HCT116 (cell line): ENCODE measurements at regions not wholly inside any gene's neighbourhood (a gene's known extent, or its start where the extent isn't known, plus 50 kb on each side); places are given as distances from the start of the nearest gene placed in this dataset.

Experiments used
- ATAC-seq: fragments of 200-7000 bp; cut with Tn5 transposase; 2 replicates; pipeline ENCODE4 v1.9.1; 2020; ENCODE audit warnings: mild to moderate bottlenecking, moderate library complexity
- BruUV-seq: library from RNA; stranded (reverse); fragments of 400-500 nt; replicated peaks from 2 replicates; lab custom pipeline; 2021; lab: Mats Ljungman, UMichigan
- CTCF ChIA-PET: fragments of 300-600 bp; sonication (Branson Sonifier 250); formaldehyde crosslinking; loops from one replicate; lab custom pipeline; 2021; ENCODE audit warnings: antibody characterized with exemption; lab: Charles Lee
- POLR2A ChIA-PET: fragments of 300-600, 350-600 bp; sonication (Branson Sonifier 250); formaldehyde crosslinking; loops from one replicate; lab custom pipeline; 2021; ENCODE audit warnings: antibody characterized with exemption; lab: Charles Lee
- RAD21 ChIA-PET, 2 experiments: fragments of 300-600 bp; sonication (Branson Sonifier 250); formaldehyde crosslinking; loops; one replicate each; lab custom pipeline; 2023; ENCODE audit warnings: low total read pairs in 2 of 2; ENCODE audit not compliant: uncharacterized antibody in 2 of 2, unreplicated experiment in 2 of 2, low non-redundant PET in 1 of 2; lab: Charles Lee
- DNase-seq: peaks from one replicate; pipeline ENCODE4 v3.0.0-alpha.2; 2010; ENCODE audit warnings: low read depth, low spot score
- H2AFZ ChIP-seq: fragments of 200-600 bp; shearing (Covaris generic), sonication (generic); 2 replicates; pipeline ENCODE4 v1.6.1; 2017; ENCODE audit warnings: low read depth, mixed run types, mixed read lengths, antibody characterized with exemption, low read length; ENCODE audit not compliant: poor library complexity, severe bottlenecking
- H3K27ac ChIP-seq: 2 replicates; pipeline ENCODE4 v1.5.1; 2012; ENCODE audit warnings: low read depth, low read length
- H3K27me3 ChIP-seq: fragments of 200-600 bp; sonication (generic); 2 replicates; pipeline ENCODE4 v1.6.1; 2016; ENCODE audit warnings: mixed run types, low read length, mixed read lengths; ENCODE audit not compliant: insufficient read depth
- H3K36me3 ChIP-seq, 2 experiments: fragments of 200-500 bp in 1 of 2; fragments of 200-600 bp in 1 of 2; sonication (Bioruptor generic) in 1 of 2; sonication (generic) in 1 of 2; 2 replicates each; pipeline versions ENCODE4 v1.5.1 to v1.6.1; 2014 to 2016; ENCODE audit warnings: low read length in 2 of 2, inconsistent platforms in 1 of 2, mixed read lengths in 1 of 2, mixed run types in 1 of 2; ENCODE audit not compliant: insufficient read depth in 2 of 2, control insufficient read depth in 1 of 2
- H3K4me1 ChIP-seq, 2 experiments: fragments of 200-600 bp in 1 of 2; sonication (generic) in 1 of 2; 2 replicates each; pipeline versions ENCODE4 v1.5.1 to v1.6.1; 2012 to 2017; ENCODE audit warnings: low read length in 2 of 2, inconsistent platforms in 1 of 2, mild to moderate bottlenecking in 1 of 2, mixed read lengths in 1 of 2, mixed run types in 1 of 2, moderate library complexity in 1 of 2; ENCODE audit not compliant: insufficient read depth in 2 of 2, control insufficient read depth in 1 of 2
- H3K4me2 ChIP-seq: fragments of 200-600 bp; sonication (generic); 2 replicates; pipeline ENCODE4 v1.6.1; 2017; ENCODE audit warnings: mixed run types, low read length, mixed read lengths
- H3K4me3 ChIP-seq, 2 experiments: fragments of 200-600 bp in 1 of 2; sonication (generic) in 1 of 2; replicated peaks in 1 of 2; 2 replicates each; pipeline ENCODE4 v1.5.1; 2011 to 2016; ENCODE audit warnings: low read length in 2 of 2, control low read depth in 1 of 2, low read depth in 1 of 2, mild to moderate bottlenecking in 1 of 2, mixed read lengths in 1 of 2, mixed run types in 1 of 2
- H3K79me2 ChIP-seq: fragments of 200-600 bp; sonication (generic); 2 replicates; pipeline ENCODE4 v1.6.1; 2017; ENCODE audit warnings: mild to moderate bottlenecking, mixed run types, low read length, moderate library complexity, mixed read lengths; ENCODE audit not compliant: insufficient read depth
- H3K9ac ChIP-seq: fragments of 200-600 bp; sonication (generic); 2 replicates; pipeline ENCODE4 v1.6.1; 2016; ENCODE audit warnings: low read length, mixed read lengths
- H3K9me2 ChIP-seq: fragments of 200-600 bp; sonication (generic), shearing (Covaris generic); 2 replicates; pipeline ENCODE4 v1.6.1; 2017; ENCODE audit warnings: mixed run types, mild to moderate bottlenecking, moderate library complexity; ENCODE audit not compliant: insufficient read depth
- H3K9me3 ChIP-seq, 2 experiments: fragments of 200-500 bp in 1 of 2; fragments of 200-600 bp in 1 of 2; sonication (Bioruptor generic) in 1 of 2; sonication (generic) in 1 of 2; 2 replicates each; pipeline ENCODE4 v1.6.1; 2014 to 2017; ENCODE audit warnings: low read length in 2 of 2, mixed read lengths in 2 of 2, inconsistent platforms in 1 of 2, low read depth in 1 of 2, mild to moderate bottlenecking in 1 of 2, mixed run types in 1 of 2, moderate library complexity in 1 of 2; ENCODE audit not compliant: control insufficient read depth in 1 of 2, insufficient read depth in 1 of 2
- H4K20me1 ChIP-seq: fragments of 200-600 bp; sonication (generic), shearing (Covaris generic); 2 replicates; pipeline ENCODE4 v1.6.1; 2017; ENCODE audit warnings: mixed run types, mild to moderate bottlenecking, moderate library complexity; ENCODE audit not compliant: insufficient read depth
- CBX3 ChIP-seq: IDR thresholded peaks from 2 replicates; pipeline ENCODE4 v1.6.1; 2012; ENCODE audit warnings: low read depth
- ELF1 ChIP-seq: IDR thresholded peaks from 2 replicates; pipeline ENCODE4 v1.6.1; 2012; ENCODE audit warnings: low read depth, borderline replicate concordance
- EZH2 ChIP-seq: fragments of 200-600 bp; sonication (generic); IDR thresholded peaks from 2 replicates; pipeline ENCODE4 v1.6.1; 2017; ENCODE audit warnings: antibody characterized with exemption, mixed run types
- POLR2A ChIP-seq: IDR thresholded peaks from 2 replicates; pipeline ENCODE4 v1.7.0; 2011; ENCODE audit warnings: borderline replicate concordance; ENCODE audit not compliant: insufficient read depth, insufficient read length; ENCODE audit errors: extremely low read depth
- POLR2AphosphoS5 ChIP-seq: IDR thresholded peaks from 2 replicates; pipeline ENCODE4 v1.6.1; 2011; ENCODE audit warnings: mild to moderate bottlenecking, low read depth, low read length, moderate library complexity
- RAD21 ChIP-seq: IDR thresholded peaks from 2 replicates; pipeline ENCODE4 v1.6.1; 2012; ENCODE audit warnings: low read depth, mild to moderate bottlenecking
- SIN3A ChIP-seq: IDR thresholded peaks from 2 replicates; pipeline ENCODE4 v1.6.1; 2012; ENCODE audit warnings: low read depth
- SP1 ChIP-seq: IDR thresholded peaks from 2 replicates; pipeline ENCODE4 v1.6.1; 2012; ENCODE audit warnings: low read depth
- SRF ChIP-seq: IDR thresholded peaks from 2 replicates; pipeline ENCODE4 v1.6.1; 2012; ENCODE audit warnings: low read depth
- TCF7L2 ChIP-seq: IDR thresholded peaks from 2 replicates; pipeline ENCODE4 v1.7.0; 2011; ENCODE audit warnings: borderline replicate concordance, inconsistent platforms; ENCODE audit not compliant: insufficient read depth, insufficient read length; ENCODE audit errors: extremely low read depth
- YY1 ChIP-seq: IDR thresholded peaks from 2 replicates; pipeline ENCODE4 v1.6.1; 2011; ENCODE audit warnings: low read length, low read depth, moderate library complexity, mild to moderate bottlenecking; ENCODE audit not compliant: insufficient replicate concordance; ENCODE audit errors: extremely low read depth
- ZFX ChIP-seq: fragments of 450-650 bp; IDR thresholded peaks from 2 replicates; pipeline ENCODE4 v1.6.1; 2017
- ZNF274 ChIP-seq: fragments of 200-500 bp; sonication (Bioruptor generic); IDR thresholded peaks from 2 replicates; pipeline ENCODE4 v1.6.1; 2014; ENCODE audit warnings: mild to moderate bottlenecking, low read depth, low read length, inconsistent platforms
- intact Hi-C: fragments of 100-400 bp; cut with micrococcal nuclease; formaldehyde crosslinking; loops from 2 replicates; pipeline ENCODE4 v1.10.0; 2022
- TF ChIP-seq, protein P1 (sequence below): IDR thresholded peaks from 2 replicates; pipeline ENCODE4 v1.6.1; 2011; ENCODE audit warnings: mild to moderate bottlenecking, low read length, moderate library complexity; ENCODE audit not compliant: insufficient replicate concordance; ENCODE audit errors: extremely low read depth
- TF ChIP-seq, protein P2 (sequence below): IDR thresholded peaks from 2 replicates; pipeline ENCODE4 v1.6.1; 2012
- TF ChIP-seq, protein P3 (sequence below): IDR thresholded peaks from 2 replicates; pipeline ENCODE4 v1.6.1; 2012

DNA sequence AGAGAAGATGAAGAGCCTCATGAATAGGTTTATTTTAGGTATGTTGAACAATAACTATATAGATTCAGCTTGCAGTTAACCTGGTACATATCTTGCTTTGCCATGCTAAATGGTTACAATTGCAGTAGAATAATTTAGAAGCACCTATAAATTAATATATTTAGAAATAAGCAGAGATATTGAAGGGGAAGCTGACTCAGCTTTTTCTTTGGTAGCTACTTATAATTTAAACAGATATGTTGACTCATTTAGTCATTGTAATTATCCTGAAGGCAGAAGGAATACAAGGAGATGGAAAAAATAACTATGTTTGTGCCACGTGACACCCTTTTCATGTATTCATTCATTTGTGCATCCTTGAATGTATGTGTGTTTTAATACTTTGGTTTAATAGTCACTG is 755.5 kb downstream of the SUCLG1 start:
- ATAC-seq (no peak), DNase-seq (no peak)
- Histone ChIP-seq H3K27me3 (no peaks in the 10 kb centered on the region), H4K20me1 (no peaks in the 10 kb centered on the region), H3K27ac (no peak overlapping the region), H3K4me3 (no peak overlapping the region), H3K9me2 (no peaks in the 10 kb centered on the region), H3K79me2 (no peaks in the 10 kb centered on the region), H3K9me3 (no peaks in the 10 kb centered on the region), H3K4me1 (no peaks in the 10 kb centered on the region), H3K9ac (no peak overlapping the region), H2AFZ (no peak overlapping the region), H3K4me2 (no peak overlapping the region), H3K36me3 (no peaks in the 10 kb centered on the region)
- intact Hi-C loops, result no loop called here
- POLR2A ChIA-PET, result no interaction called here
- CTCF ChIA-PET, result no interaction called here
- RAD21 ChIA-PET, result no interaction called here
- no TSS peak for BruUV-seq
- TF ChIP-seq ZNF274 (no peak), YY1 (no peak), SP1 (no peak), SRF (no peak), CBX3 (no peak), POLR2A (no peak), EZH2 (no peak), ZFX (no peak), ELF1 (no peak), SIN3A (no peak), POLR2AphosphoS5 (no peak), RAD21 (no peak), TCF7L2 (no peak)
- TF ChIP-seq, protein P1, sequence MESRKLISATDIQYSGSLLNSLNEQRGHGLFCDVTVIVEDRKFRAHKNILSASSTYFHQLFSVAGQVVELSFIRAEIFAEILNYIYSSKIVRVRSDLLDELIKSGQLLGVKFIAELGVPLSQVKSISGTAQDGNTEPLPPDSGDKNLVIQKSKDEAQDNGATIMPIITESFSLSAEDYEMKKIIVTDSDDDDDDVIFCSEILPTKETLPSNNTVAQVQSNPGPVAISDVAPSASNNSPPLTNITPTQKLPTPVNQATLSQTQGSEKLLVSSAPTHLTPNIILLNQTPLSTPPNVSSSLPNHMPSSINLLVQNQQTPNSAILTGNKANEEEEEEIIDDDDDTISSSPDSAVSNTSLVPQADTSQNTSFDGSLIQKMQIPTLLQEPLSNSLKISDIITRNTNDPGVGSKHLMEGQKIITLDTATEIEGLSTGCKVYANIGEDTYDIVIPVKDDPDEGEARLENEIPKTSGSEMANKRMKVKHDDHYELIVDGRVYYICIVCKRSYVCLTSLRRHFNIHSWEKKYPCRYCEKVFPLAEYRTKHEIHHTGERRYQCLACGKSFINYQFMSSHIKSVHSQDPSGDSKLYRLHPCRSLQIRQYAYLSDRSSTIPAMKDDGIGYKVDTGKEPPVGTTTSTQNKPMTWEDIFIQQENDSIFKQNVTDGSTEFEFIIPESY, result no peak
- TF ChIP-seq, protein P2, sequence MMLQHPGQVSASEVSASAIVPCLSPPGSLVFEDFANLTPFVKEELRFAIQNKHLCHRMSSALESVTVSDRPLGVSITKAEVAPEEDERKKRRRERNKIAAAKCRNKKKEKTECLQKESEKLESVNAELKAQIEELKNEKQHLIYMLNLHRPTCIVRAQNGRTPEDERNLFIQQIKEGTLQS, result no peak
- TF ChIP-seq, protein P3, sequence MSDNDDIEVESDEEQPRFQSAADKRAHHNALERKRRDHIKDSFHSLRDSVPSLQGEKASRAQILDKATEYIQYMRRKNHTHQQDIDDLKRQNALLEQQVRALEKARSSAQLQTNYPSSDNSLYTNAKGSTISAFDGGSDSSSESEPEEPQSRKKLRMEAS, result no peak
